ENCODE measurements at regions not wholly inside any gene's neighbourhood (a gene's known extent, or its start where the extent isn't known, plus 50 kb on each side); places are given as distances from the start of the nearest gene placed in this dataset.
"Not testable (repeated sequence)": the region's sequence is repeated elsewhere in the genome, so short reads cannot be mapped to it uniquely, and the experiment has no call there.

DNA sequence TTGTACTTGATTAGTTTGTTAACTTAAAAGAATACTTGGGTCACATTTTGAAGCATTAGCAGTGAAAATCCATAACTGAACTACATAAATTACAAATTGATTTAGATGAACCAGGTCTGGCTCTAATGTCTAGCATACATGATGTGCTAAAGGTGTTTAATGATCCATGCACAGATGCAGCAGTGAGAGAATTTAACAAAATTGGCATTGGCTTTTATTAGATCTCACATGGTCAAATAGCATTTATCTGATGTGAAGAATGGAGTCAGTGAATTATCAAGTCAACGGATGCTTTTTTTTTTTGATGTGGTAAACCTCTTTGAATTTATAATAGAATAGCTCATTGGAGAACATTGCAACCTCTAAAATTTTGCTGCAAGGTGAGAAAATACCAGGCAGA lies 293.0 kb upstream of the POT1 start:
- DNase-seq, result no peak

DNA sequence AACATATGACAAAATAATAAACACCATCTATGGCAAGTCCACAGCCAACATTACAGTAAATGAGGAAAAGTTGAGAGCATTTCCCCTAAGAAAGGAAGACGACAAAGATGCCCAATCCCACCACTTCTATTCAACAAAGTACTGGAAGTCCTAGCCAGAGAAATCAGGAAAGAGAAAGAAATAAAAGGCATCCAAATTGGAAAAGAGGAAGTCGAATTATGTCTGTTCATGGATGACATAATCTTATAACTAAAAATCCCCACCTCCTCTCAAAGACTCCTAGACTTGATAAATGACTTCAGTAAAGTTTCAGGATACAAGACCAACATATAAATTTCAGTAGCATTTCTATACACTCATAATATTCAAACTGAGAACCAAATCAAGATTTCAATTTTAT lies 288.5 kb upstream of the POT1 start:
- DNase-seq, result no peak

DNA sequence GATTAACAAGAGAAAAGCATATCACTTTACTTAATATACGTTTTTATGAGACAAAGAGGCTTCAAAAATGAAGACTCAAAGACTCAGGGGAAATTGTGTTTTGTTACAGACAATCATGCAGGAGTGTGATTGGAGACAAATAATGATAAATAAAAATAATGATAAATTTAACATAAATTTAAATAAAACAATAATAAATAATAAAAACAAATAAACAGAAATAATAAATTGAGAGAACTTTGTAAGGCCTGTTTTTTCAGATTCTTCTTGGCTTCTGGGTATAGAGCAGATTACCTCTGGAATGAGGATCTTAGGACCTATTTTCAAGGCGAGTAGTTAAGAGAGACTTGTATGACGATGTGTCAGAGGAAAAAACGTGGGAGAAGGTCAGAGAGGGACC lies 271.4 kb upstream of the POT1 start:
- DNase-seq, result no peak

DNA sequence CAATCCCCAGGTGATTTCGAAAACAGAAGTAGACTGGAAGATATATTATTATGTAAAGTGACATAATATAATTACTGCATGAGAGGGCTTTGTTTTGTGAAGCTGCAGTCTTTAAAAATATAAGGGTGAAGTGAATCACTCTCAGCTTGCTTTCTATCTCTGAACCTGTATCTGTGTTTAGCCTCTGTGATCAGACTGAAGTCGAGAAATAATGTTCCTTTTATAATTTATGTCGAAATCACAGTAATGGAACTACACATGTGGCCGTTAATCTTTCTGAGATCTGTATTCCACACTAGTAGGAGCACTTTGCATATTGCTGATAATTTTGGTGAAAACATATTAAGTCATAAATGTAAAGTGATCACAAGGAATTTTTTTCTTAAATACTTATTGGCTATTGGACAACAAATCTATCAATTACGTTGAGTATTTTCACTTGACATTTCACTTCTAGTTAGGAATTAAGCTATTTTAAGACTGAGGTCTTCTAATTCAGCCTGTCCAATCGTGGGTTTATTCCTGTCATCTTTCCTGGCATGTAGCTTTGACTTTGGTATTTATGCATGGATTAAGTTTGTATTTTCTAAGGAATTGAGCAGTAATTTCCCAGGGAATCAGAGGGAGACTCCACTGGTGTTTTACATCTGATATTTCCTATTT lies 268.2 kb upstream of the POT1 start:
- peak; percentile 7 to 42 for DNase-seq

DNA sequence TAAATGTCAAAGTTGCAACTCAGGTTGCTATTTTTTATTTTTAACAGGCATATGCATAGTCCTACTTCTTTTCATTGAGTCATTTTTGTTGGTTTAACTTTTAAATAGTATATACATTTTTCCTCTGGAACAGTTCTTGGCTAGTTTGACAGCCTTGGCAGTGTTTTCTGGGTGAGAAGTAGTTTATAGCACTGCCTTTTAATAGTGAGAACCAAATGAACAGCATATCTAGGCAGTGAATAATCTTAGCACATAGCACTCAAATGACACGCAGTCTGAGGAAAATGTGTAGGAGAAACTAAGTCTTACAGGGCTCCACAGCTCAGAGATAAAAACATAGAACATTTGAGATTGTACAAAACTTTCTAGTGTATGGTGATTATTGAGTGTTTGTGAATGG lies 265.5 kb upstream of the POT1 start:
- no peak for DNase-seq

DNA sequence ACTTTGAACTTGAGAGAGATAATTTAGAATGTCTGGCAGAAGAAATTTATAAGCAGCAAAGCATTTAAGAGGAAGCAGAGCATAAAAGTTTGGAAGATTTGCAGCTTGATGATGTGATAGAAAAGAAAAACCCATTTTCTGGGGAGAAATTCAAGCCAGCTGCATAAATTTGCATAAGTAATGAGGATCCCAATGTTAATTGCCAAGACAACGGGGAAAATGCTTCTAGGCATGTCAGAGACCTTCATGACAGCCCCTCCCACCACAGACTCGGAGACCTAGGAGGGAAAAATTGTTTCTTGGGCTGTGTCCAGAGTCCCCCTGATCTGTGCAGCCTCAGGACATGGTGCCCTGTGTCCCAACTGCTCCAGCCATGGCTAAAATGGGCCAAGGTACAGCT lies 263.6 kb upstream of the POT1 start:
- DNase-seq, result no peak

DNA sequence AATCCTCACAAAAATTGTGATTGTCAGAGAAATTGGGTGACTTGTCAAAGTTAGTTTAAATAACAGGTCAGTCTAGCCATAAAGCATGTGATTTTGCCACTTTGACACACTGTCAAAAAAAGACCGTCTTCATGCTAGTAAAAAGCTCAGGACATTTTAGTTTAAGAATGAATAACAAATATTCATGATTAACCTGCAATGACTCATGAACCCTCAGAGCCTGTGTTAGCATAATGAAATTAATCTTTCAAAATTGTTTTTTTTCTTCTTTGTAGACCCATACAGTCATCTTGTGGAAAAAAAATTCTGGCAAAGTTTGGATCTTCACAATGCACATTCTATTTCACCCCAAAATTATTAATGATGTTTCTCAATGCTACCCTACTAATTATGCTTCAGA lies 255.2 kb upstream of the POT1 start:
- no peak for DNase-seq

DNA sequence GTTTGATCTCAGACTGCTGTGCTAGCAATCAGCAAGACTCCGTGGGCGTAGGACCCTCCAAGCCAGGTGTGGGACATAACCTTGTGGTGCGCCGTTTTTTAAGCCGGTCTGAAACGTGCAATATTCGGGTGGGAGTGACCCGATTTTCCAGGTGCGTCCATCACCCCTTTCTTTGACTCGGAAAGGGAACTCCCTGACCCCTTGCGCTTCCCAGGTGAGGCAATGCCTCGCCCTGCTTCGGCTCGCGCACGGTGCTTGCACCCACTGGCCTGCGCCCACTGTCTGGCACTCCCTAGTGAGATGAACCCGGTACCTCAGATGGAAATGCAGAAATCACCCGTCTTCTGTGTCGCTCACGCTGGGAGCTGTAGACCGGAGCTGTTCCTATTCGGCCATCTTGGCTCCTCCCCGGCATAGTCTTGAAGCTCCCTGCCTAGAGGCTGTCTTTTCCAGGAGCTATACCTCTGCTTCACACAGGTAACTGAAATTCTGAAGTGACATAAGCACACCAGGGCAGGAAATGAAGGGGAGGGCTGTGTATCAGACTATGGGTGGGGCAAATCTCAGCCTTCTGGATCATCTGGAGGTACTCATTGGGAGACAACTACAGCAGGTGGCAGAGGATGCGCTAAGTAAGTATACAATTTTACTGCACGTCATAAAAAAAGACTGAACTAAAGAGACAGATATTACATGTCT lies 252.1 kb upstream of the POT1 start:
- not testable (repeated sequence) for DNase-seq

DNA sequence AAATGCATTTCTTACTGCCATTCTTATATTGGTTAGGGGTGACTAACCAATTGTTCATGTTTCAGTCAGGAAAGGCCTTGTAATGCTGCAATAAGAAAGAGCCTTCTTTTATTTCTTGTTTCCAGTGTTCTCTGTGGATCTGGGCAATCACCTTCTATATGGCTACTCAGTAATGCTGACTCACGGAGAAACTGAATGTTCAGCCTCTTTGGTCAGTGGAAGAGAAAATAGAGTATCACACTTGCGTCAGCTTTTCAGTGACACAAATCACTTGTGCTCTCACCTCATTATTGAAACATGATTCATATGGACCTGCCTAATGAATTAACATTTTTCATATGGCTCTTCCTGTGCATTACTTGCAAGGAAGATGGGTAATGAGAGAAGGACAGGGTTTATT lies 243.9 kb upstream of the POT1 start:
- no peak for DNase-seq

DNA sequence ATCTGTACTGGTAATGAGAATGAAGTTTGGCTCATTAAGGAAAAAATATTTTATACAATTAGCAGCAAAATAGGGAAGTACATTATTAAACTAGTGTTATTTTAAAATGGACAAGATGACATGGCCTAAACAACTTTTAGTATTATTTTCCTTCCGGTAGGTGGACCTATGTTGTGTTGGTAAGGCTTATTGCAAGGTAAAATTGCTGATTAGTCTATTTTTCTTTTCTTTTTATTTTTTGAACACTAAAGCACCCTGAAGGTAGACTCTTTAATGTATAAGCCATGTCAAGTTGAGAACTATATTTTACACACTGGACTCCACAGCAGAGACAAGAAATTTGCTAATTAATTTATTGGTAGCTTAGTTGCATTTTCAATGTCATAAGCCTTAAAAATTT lies 239.5 kb upstream of the POT1 start:
- DNase-seq, result no peak

DNA sequence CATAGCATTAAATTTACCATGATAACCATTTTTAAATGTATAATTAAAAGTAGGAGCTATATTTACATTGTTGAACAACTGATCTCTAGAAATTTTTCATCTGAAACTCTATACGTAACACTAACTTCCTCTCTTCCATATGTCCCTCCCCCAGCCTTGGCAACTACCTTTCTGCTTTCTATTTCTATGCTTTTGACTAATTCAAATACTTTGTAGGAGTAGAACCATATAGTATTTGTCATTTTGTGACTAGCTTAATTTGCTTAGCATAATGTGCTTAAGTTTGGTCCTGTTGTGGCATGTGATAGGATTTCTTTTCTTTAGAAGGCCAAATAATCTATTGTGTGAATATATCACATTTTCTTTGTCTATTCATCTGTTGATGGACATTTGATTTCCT lies 225.3 kb upstream of the POT1 start:
- DNase-seq, result no peak

DNA sequence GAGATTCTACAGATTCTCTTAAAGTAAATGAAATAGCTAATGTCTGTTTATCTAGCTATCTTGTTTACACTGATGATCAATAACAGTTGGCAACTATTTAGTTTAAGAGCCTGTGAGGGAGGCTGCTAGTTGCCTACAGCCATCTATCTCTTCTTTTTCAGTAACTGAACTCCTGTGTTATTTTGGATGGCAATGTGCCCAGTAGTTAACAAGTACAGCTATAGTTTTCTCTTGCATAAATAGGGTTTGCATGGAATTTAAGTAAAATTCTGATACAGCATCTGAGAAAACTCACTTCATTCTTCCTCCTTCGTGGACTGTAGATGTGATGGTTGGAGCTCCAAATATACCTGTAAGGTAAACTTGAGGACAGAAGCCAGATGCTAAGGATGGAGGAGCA lies 219.5 kb upstream of the POT1 start:
- no peak for DNase-seq

DNA sequence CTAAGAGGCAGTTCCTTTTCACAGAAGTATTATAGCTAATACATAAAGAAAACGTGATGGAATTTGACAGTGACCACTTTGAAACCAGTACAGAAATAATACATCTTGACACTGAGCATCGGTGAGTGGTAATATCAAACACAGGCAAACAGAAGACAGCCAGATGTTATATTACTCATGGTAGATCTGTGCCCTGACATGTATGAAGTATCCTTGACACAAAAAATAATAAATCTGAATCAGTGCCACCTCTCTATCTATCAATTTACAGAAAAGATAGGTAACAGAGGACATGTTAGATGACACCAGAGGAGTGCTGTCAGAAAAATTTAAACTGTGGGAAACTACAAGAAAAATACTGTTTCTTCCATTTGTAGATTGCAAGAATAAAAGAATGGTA lies 217.4 kb upstream of the POT1 start:
- no peak for DNase-seq

DNA sequence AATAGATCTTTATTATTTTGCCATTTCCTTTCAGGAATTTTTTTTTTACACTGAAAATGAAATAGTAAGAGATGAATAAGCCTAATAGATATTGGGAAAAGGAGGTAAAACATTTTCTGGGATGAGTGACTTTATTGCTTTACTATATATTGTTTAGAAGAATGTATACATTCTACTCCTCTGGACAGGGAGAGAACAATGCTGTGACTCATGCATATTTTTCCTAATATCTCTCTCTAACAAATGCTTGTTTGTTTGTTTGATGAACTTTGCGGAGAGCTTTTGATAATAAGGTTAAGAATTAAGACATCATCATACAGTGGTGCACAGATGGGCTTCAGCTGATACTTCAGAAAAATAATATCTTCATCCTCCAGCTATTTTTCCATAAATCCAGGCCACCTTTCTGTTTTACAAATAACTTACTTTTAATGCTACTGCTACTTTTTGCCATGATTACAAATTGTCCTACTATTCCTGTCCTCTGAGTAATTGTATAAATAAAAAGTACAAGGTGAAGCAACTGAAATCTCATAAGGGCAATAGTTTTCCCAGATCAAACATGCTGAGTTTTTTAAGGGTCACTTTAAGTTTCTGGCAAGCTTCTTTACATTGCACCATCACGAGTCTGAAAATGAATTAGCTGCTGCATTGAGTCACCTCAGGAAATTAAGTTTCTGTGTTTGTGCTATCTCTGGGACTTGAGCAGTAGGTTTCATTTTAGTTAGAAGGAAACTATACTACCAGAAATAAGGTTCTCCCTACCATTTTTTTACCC lies 207.3 kb upstream of the POT1 start:
- no peak for DNase-seq

DNA sequence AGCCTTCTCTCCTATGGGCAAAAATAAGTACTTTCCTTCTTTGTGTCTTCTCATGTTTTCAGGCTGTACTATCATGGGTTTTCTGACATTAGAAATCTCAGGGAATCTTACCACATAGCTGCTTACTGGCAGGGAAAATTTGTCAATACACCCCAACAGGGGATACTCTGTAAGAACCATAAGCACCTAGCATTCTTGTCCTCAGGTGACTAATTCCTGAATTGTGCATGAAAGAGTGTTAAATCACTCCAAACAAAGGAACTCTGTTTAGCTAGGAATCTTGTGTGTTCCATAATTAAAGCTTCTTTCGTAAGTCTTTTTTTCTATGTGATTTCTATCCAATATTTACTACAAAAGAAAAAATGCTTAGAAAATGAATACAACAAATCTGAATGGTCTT lies 206.7 kb upstream of the POT1 start:
- no peak for DNase-seq

DNA sequence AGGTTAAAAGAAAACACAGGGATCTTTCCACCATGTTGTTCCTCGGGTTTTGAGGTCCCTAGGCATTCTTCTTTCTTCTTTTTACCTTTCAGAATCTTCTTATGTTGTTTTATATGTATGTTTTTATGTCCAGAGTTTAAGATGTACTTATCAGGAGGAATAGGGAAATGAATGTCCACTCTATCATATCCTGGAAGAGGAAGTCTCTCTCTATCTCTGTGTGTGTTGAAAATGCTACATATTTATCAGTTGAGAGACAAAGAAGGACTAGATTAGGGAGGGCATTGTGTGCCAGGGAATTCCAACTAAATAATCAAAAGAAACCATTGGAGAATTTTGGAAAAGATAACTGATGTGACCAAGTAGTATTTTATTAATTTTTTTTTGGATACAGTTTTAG lies 200.5 kb upstream of the POT1 start:
- DNase-seq, result no peak

DNA sequence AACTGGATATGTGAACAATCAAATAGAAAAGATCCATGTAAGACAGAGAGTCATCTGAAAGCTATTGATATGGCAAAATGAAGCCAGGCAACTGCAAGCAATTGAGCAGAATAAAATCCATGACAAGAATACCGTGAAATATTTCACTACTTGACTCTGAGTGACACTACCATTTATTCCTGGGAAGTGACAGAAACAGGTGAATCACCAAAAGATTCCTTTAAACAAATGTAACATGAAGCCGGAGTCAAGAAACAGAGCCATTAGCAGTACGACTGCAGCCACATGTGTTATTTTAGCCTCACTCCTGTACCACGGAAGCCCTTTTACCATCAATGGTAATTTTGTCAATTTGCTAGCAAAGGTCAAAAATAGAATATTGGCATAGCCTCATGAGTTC lies 197.7 kb upstream of the POT1 start:
- DNase-seq, result no peak

DNA sequence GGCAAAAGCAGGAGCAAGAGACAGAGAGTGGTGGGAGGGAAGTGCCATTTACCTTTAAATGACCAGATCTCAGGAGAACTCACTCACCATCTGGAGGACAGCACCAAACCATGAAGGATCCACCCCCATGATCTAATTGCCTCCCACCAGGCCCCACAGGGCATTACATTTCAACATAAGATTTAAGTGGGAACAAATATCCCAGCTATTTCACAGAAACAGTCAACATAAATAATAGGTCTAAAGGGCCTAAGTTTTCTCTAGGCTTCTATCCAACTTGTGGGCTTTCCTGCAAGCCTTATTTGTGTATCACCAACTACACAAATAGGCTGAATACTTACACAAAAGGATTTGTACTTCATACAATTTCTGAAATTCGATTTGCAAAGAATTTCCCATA lies 196.8 kb upstream of the POT1 start:
- DNase-seq, result no peak

DNA sequence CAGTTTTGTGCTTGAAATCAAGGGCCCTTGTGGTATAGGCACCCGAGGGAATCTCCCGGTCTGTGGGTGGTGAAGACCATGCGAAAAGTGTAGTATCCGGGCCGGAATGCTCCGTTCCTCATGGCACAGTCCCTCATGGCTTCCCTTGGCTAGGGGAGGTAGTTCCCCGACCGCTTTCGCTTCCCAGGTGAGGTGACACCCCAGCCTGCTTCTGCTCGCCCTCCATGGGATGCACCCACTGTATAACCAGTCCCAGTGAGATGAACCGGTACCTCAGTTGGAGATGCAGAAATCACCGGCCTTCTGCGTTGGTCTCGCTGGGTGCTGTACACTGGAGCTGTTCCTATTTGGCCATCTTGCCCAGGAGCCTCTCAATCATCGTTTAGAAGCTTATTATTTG lies 195.7 kb upstream of the POT1 start:
- no peak for DNase-seq

DNA sequence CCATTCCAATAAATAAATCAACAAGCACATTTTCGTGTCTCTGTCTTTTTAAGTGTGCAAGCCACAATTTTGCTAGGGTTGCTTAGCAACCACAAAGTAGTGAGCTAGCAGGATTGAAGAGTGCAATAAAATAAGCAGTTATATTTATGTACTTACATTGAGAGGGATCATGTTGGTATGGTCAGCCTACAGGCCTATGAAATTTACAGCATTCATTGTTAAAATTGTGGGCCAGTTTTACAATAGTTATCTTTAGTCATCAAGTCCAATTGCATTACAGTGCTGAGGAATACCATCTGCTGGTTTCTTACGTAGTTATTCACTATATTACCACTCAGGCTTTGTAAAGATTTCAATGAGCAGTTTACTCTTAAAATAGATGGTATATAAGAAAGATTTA lies 192.5 kb upstream of the POT1 start:
- peak in 1 of 2 experiments; percentile 48 for DNase-seq

DNA sequence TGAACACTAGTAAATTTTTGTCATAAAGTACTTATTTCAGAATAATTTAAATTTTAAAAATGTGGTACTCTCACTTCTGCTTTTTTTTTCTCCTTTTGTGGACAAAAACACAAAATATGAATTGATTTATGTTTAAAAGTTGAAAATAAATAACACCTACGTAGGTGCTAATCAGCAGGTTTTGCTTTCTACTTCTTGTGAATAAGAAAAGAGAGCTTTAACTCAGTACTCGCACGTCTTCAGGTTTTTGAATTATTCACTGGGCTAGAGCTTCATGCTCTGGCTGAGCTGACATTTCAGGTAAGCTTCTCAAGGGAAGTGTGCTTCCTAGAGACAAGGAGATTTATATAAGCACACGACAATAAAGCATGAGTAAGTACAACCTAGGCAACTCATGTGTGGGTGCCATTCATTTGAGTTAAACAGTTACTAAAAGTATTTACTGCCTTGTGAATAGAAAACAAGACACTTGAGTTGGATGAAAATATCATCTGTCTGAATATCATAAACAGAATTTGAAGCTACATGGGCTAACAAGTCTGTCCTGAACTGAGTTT lies 190.0 kb upstream of the POT1 start:
- no peak for DNase-seq

DNA sequence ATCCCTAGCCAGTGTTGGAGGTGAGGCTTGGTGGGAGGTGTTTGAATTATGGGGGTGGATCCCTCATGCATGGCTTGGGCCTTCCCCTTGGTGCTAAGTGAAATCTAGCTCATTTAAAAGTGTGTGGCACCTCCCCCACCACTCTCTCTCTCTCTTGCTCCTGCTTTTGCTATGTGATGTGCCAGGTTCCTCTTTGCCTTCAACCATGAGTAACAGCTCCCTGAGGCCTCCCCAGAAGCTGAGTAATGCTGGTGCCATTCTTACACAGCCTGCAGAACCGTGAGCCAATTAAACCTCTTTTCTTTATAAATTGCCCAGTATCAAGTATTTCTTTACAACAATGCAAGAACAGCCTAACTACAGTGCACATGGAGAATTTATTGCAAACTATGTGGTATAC lies 188.8 kb upstream of the POT1 start:
- DNase-seq, result no peak

DNA sequence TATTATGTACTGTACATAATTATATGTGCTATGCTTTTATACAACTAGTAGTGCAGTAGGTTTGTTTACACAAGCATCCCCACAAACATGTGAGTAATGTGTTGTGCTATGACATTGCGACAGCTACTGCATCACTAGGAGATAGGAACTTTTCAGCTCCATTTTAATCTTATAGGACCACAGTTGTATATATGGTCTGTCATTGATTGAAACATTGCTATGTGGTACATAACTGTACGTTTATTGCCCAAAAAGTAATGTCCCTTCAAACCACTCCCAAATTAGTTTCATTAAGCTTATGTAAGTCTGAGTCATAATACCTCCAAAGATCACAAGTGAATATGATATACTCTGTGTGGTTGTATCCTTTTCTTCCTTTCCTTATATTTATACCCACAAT lies 183.2 kb upstream of the POT1 start:
- DNase-seq, result no peak

DNA sequence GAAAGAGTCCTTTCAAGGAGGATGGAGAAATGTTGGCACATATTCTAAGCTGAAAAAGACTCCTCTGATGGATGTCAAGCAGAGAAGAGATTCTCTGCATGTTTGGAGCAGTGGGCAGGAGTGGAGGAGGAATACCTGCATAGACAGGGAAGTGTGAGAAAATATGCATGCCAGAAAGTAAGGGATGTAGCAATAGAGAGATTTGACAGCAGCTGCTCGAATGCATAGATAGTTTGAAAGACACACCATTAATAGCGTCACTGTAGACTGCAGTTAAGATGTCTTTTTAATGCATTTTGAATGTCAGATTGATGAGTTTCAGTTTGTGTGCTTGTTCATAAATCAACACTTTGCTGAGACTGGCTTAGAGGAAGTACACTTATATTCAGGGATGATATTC lies 169.9 kb upstream of the POT1 start:
- DNase-seq, result no peak
